HG02840 (cell line): ENCODE measurements at regions not wholly inside any gene's neighbourhood (a gene's known extent, or its start where the extent isn't known, plus 50 kb on each side); places are given as distances from the start of the nearest gene placed in this dataset.
"Not testable (repeated sequence)": the region's sequence is repeated elsewhere in the genome, so short reads cannot be mapped to it uniquely, and the experiment has no call there.

Experiments
- ATAC-seq: cut with Tn5 transposase; IDR thresholded peaks from one replicate; pipeline ENCODE4 v1.9.1; 2021; ENCODE audit warnings: mild to moderate bottlenecking, moderate library complexity, moderate number of reproducible peaks; ENCODE audit not compliant: unreplicated experiment, low FRiP score

DNA sequence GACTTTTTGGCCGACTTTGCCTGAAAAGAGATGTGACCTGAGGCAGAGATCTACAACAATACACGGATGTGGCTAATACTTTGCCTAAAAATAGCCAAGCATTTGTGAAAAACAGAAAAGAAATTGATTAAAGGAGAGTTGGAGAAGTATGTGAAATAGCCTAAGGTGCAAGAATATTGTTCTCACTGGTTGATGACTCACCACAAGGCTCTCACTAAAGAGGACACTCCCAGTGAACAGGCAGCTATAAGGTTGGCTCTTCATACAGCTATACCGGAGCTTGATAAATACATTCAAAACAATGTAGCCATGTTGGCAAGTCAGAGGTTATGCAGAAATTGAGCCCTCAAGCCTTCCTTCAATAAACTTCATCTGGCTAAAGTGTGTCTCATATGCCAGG lies 317.2 kb upstream of the GRAMD2B start:
- ATAC-seq: no peak

DNA sequence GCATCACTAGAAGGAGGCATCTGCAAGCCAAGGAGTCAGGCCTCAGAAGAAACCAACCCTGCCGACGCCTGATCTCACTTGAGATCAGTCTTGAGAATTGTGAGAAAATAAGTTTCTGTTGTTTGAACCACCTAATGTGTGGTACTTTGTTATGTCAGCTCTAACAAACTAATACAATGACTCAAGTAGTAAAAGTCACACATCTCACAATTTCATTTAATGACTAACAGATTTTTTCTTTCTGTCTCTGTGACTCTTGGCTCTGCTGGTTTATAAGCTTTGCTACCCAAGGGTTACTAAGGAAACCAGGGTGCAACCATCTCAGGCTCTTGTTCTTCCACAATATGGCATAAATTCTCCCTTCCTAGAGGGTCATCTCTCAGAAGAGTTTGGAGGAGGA lies 315.8 kb upstream of the GRAMD2B start:
- ATAC-seq: no peak

DNA sequence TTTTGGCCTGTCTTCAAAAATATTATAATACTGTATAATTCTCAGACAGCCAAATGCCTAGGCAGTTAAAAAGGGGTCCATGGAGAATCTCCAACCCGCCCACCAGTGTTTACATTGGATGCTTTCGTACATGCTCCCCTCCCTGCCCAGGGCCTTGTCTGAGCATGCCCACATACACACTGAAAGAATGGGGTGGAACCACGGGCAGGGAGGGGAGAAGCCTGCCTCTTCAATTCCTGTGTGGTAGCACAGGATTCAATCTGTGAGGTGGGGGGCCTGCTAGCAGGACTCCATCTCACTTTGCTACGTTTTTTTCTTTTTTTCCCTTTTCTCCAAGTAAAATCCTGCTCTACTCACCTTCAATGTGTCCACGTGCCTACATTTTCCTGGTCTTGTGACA lies 314.7 kb upstream of the GRAMD2B start:
- ATAC-seq: no peak

DNA sequence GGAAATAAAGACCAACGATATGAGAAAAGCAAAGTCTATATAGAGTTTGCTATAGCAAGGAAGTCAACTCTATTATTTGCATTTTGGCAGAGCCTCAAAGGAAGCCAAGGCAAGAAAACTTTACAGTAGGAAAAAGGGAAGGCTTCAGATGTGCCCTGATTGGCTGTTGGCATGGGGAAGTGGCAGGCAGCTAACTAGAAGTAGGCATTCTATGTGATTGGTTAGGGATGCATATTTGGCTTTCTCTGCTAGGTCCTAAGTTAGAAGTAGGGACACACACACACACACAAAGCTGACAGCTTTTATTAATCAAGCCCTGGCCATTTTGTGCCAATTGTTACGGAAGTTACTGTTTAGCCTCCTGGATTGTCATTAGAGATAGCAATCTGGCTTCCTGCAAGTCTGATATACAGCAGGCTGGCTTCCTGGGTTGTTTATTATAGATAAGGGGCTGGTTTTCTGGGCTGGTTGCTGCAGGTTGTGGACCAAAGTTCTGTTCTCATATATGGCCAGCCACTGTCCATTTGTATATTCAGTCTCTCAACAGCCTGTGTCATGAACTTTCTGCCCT lies 308.1 kb upstream of the GRAMD2B start:
- no peak for ATAC-seq

DNA sequence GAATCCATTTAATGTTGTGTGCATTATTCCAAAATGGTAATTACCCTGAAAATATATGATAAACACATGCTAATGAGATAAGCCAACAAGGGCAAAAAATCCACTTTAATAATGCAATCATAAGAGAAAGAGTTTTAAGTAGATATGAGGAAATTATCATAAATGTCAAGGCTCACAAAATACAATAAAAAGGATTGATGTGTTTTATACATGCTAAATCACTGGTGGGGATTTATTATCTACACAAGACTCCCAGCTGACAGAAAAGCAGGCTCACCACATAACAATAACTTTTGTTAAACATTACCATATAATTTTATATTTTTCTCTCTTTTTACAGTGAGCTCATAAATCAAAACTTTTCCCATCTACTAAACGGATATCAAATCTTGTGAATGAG lies 306.2 kb upstream of the GRAMD2B start:
- ATAC-seq: no peak

DNA sequence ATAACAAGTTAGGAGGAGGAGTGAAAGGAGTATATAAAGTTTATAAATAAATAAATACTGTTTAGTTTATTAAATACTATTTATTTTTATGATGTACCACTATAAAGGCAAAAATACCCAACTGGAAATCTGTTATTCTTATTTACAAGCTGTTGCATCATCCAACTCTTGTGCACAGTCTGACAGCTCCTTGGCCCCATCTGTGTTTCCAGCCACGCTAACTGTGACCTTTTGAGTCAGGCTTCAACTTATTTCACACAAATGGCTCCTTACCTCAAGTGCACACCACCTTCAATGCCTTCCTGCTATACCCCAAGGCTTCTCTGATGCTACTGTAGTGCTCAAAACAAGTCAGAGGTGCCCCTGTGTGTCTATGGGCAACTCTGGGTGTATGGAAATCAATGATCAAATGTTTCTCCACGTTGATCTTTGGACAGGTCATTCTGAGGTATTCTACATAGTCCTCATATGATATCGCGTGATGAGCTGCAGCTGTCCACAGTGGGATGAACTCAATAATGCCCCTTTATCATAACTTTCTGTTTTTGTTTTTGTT lies 303.2 kb upstream of the GRAMD2B start:
- no peak for ATAC-seq

DNA sequence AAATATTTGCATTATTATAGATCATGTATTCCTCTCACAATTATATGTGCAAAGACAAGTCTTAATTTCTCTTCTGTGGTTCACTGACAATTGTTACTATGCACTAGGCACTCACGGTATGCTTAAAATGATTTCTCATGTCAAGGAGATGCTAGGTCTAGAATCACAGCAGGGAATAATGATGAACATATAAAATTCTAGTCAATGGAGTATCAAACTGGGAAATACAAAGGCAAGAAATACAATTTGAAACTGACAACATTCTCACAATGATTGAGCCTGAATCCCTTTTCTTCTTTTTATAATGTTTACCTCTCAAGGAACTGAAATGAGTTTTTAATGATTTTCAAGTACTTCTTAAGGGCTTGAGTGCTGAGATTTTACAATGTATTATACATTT lies 302.3 kb upstream of the GRAMD2B start:
- no peak for ATAC-seq

DNA sequence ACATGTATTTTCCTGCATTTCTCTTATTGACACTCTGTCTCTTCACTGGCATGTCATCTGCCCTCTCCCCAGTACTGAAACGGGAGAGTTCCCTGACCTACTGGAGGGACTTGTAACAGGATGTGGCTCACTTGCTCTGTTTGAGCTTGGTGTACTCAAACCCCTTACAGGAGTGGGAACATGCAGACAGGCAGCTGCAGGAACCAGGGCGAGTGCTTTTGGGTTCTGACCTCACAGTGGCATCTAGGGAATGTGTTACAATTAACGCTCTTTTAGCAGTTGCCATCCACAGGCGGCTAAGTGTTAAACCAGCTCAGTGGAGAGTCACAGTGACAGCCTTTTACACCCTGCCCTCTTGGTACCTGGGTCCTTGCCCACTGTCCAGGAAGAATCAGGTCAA lies 300.3 kb upstream of the GRAMD2B start:
- ATAC-seq: no peak

DNA sequence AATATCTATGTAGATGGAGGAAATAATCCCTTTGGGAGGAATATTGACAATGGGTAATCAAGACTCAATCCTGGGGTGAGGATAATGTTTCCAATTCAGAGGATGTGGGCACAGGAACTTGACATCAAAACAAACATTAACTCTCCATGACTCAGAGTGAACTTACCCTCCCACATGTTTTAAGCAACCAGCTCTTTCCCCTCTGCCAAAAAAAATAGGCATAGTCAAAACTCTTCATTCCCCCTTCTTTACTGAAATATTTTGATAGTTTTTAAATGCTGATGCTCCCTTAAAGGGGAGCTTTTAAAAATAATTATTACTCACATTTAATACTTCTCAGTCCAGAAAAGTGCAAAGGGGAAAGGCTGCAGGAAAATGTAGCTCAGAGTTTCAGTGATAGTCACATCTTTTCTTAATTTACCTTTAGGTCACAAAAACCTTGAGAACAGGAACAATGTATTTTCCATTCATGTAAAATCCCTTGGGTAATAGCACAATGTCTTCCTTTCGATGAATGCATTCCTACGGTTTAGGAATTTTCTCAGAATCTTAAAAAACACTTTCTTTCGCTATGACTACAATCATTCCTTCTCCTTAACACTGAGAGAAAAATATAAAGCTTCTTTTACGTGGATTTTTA lies 298.4 kb upstream of the GRAMD2B start:
- no peak for ATAC-seq

DNA sequence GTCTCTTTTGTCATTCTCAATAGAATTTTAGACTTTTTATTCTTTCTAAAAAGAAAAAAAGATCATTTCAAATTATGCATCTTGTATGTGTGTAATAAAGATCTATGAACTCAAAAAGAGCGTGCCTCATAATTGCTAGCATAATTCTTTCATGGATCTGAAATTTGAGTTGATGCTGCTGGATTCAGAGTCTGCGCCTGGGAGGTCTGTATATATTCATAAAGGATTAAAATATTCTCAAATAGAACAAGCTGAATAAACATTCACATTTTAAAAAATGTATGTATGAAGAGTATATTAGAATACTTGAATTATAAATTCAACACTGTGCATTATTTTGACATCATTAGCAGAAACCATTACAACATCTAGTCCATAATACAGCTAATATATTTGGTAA lies 297.8 kb upstream of the GRAMD2B start:
- ATAC-seq: no peak

DNA sequence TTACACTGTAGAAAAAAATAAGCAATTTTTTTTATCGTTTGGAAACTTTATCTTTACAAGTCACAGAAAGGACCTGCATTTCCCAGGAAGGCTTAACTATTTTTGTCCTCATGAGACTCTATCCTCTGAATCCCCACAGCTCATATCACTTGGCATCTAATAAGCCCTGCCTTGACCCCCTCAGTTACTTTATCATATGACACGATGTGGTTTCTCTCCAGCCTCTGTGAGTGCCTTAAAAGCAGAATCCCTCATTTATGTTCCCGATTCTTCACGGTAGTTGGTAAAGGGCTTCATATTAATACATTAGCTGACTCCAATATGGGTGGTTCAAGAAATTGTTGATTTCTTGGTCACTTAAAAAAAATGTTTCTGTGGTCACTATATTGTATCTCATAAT lies 296.6 kb upstream of the GRAMD2B start:
- ATAC-seq: no peak

DNA sequence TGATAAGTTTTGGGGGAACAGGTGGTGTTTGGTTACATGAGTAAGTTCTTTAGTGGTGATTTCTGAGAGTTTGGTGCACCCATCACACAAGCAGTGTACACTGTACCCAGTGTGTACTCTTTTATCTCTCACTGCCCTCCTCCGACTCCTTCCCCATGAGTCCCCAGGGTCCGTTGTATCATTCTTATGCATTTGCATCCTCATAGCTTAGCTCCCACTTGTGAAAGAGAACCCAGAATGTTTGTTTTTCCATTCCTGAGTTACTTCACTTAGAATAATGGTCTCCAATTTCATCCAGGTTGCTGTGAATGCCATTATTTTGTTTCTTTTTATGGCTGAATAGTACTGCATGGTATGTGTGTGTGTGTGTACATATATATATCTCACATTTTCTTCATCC lies 295.8 kb upstream of the GRAMD2B start:
- not testable (repeated sequence) for ATAC-seq

DNA sequence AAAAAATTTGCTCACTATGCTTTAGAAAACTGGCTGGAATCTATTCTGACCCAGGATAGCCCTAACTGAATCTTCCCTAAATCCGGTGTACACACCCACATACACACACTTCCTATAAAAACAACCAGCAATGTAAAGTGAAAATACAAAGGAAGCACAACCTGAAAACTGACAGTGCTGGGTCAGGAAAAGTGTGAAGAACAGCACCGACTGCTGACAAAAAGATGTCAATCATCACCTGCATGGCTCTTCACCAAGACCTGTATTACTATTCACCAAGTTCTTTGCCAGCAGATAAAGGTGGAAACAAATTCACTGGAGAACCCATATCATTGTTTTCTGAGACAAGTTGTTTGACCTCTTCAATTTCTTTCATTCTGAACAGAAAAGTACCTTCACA lies 293.8 kb upstream of the GRAMD2B start:
- no peak for ATAC-seq

DNA sequence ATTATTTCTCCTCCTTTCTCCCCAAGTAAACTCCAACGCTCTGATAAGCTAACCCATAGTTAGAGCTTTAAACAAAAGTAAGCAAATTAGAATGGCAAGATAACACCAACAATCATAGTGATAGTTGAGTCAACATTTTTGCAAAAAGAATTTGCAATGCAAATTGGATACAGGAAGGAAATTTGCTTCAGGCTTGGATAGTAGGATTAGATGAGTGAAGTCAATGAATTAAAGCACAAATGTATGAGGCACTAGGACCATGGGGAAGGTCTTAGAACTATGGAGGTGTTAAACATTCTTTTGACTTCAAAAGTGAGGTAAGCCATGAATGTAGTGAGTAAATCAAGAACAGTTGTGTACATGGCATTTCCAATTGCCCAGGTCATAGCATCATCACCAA lies 289.8 kb upstream of the GRAMD2B start:
- no peak for ATAC-seq

DNA sequence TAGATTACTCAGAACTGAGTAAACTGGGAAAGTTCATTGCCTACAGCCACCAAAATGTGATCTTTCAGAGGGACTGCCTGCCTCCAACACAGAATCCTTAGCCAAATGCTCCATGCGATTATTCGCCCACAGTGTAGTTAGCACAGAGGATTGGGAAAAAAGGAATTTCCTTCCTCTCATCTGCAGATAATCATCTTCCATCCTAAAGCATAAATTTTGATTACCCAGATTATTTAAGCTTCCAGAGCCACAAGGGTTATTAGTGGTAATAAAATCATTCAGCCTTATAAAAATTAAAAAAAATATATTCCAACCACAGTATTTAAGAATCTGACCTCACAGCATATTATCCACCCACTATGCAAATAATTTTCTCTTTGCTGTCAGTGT lies 285.3 kb upstream of the GRAMD2B start:
- no peak for ATAC-seq

DNA sequence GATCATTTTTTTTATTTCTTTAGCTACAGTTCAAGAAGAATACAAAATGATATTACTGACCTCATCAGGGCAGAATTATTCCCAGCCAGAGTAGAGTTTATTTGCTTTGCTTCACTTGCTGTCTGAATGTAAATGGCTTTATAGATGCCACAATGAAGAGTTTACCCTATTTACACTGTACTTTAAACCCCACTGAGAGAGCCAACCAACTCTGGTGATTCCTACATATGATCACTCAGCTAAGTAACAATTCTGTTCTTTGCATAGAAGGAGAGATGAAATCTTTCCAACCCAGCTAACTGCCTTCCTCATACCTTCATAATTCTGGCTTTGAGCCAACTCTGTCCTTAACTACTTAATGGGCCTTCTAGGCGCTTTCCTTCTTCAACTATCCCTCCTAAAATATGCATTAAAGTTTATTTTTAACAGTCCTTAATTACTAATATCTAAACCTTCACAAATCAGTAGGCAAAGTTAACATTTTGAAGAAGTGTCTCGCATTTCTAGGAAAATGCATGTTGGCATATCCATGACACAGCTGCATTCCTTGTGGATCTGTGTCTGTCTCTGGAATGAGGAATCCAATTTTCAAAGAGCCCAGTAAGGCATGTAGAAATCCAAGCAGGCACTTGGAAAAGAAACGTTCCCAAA lies 284.8 kb upstream of the GRAMD2B start:
- no peak for ATAC-seq

DNA sequence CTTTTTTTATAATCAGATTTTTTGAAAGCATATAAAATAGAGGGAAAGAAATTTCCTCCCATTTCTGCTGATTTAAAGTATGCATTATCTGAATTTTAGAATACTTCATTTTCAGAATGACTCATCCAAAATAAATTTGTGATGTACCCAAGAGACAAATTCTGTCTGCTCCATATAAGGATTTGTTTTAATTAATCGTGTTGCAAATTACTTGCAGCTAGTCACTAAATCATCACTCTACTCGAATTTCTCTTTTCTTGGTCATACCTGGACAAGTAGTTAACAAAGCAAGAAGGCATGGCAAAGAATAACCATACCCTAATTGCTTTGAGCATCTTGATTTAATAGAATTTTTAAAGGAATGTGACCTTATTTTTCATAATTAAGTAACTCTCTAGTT lies 284.1 kb upstream of the GRAMD2B start:
- ATAC-seq: no peak

DNA sequence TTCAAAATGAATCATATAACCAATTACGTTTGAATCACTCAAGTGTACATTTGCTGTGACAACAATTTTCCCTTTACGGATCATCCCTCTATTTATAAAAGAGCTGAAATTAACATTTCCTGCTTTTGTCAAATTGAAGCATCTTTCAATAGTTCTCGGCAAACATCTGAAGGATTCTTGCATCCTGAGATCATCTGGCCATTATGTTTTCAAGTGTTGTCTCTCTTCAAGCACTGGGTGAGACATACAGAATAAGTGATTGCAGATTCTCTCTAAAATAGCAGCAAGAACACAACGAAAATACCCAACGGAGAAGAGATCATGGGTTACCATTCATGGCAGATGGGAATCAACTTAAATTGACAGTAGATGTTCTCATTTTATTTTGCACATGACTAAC lies 283.4 kb upstream of the GRAMD2B start:
- ATAC-seq: no peak

DNA sequence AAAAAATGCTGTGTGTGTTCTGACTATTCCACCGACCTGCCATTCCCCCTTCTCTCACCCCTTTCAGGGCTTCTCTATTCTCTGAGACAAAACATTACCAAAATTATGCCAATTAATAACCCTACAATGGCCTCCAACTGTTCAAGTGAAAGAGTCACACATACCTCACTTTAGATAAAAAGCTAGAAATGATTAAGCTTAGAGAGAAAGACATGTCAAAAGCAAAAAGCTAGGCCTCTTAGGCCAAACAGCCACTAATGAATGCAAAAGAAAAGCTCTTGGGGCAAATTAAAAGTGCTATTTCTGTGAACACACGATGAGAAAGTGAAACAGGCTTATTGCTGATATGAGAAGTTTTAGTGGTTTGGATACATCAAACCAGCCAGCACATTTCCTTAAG lies 279.6 kb upstream of the GRAMD2B start:
- no peak for ATAC-seq

DNA sequence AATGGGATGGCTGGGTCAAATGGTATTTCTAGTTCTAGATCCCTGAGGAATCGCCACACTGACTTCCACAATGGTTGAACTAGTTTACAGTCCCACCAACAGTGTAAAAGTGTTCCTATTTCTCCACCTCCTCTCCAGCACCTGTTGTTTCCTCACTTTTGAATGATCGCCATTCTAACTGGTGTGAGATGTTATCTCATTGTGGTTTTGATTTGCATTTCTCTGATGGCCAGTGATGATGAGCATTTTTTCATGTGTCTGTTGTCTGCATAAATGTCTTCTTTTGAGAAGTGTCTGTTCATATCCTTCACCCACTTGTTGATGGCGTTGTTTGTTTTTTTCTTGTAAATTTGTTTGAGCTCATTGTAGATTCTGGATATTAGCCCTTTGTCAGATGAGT lies 272.9 kb upstream of the GRAMD2B start:
- not testable (repeated sequence) for ATAC-seq

DNA sequence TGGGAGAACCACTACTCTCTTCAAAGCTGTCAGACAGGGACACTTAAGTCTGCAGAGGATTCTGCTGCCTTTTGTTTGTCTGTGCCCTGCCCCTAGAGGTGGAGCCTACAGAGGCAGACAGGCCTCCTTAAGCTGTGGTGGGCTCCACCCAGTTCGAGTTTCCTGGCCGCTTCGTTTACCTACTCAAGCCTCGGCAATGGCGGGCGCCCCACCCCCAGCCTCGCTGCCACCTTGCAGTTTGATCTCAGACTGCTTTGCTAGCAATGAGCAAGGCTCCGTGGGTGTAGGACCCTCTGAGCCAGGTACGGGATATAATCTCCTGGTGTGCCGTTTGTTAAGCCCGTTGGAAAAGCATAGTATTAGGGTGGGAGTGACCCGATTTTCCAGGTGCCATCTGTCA lies 267.9 kb upstream of the GRAMD2B start:
- not testable (repeated sequence) for ATAC-seq

DNA sequence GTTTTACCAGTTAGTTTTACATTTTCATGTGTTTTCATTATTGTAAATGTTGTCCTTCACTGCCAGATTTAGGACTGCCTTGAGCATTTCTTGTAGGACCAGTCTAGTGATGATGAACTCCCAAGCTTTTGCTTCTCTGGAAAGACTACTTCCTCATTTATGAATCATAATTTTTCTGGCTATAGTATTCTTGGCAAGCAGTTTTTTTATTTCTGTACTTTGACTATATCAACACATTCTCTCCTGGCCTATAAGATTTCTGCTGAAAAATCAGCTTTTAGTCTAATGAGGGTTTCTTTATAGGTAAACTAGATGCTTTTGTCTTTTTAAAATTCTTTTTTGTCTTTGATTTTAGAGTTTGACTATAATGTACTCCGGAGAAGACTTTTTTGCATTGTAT lies 256.8 kb upstream of the GRAMD2B start:
- ATAC-seq: no peak
